MM.1S (cell line): ENCODE measurements at regions not wholly inside any gene's neighbourhood (a gene's known extent, or its start where the extent isn't known, plus 50 kb on each side); places are given as distances from the start of the nearest gene placed in this dataset.
"Not testable (repeated sequence)": the region's sequence is repeated elsewhere in the genome, so short reads cannot be mapped to it uniquely, and the experiment has no call there.

Experiments
- DNase-seq: peaks from one replicate; pipeline ENCODE4 v3.0.0-alpha.2; 2015
- H2AFZ ChIP-seq: fragments of 300-600 bp; sonication (generic); 2 replicates; pipeline ENCODE4 v1.6.0; 2016; ENCODE audit warnings: antibody characterized with exemption, low read length
- H3F3A ChIP-seq: fragments of 300-600 bp; sonication (generic); 2 replicates; pipeline ENCODE4 v1.6.1; 2016; ENCODE audit warnings: mild to moderate bottlenecking, antibody characterized with exemption, low read length, moderate library complexity, mixed read lengths; ENCODE audit not compliant: insufficient read depth
- H3K27ac ChIP-seq: fragments of 300-600 bp; sonication (generic); 2 replicates; pipeline ENCODE4 v1.5.1; 2016; ENCODE audit warnings: mild to moderate bottlenecking, low read length
- H3K27me3 ChIP-seq: fragments of 300-600 bp; sonication (generic); replicated peaks from 2 replicates; pipeline ENCODE4 v1.6.0; 2016; ENCODE audit warnings: low read length; ENCODE audit not compliant: insufficient read depth
- H3K36me3 ChIP-seq: fragments of 300-600 bp; sonication (generic); replicated peaks from 2 replicates; pipeline ENCODE4 v1.6.1; 2016; ENCODE audit warnings: mild to moderate bottlenecking, low read length, mixed read lengths; ENCODE audit not compliant: insufficient read depth
- H3K4me1 ChIP-seq: fragments of 300-600 bp; sonication (generic); 2 replicates; pipeline ENCODE4 v1.6.1; 2016; ENCODE audit warnings: low read length, mixed read lengths
- H3K4me2 ChIP-seq: fragments of 300-600 bp; sonication (generic); 2 replicates; pipeline ENCODE4 v1.6.0; 2016; ENCODE audit warnings: low read depth, low read length
- H3K4me3 ChIP-seq: fragments of 300-600 bp; sonication (generic); 2 replicates; pipeline ENCODE4 v1.5.1; 2016; ENCODE audit warnings: low read length, mixed read lengths
- H3K79me2 ChIP-seq: fragments of 300-600 bp; sonication (generic); 2 replicates; pipeline ENCODE4 v1.6.1; 2016; ENCODE audit warnings: mixed run types, low read length, mixed read lengths
- H3K9ac ChIP-seq: fragments of 300-600 bp; sonication (generic); 2 replicates; pipeline ENCODE4 v1.6.1; 2016; ENCODE audit warnings: low read length, mixed read lengths
- H3K9me2 ChIP-seq: fragments of 300-600 bp; sonication (generic); replicated peaks from 2 replicates; pipeline ENCODE4 v1.6.1; 2016; ENCODE audit warnings: mild to moderate bottlenecking, low read length, mixed read lengths; ENCODE audit not compliant: insufficient read depth
- H3K9me3 ChIP-seq: fragments of 300-600 bp; sonication (generic); replicated peaks from 2 replicates; pipeline ENCODE4 v1.6.1; 2016; ENCODE audit warnings: mild to moderate bottlenecking, low read length, mixed read lengths; ENCODE audit not compliant: insufficient read depth
- H4K20me1 ChIP-seq: fragments of 300-600 bp; sonication (generic); 2 replicates; pipeline ENCODE4 v1.6.1; 2016; ENCODE audit warnings: mild to moderate bottlenecking, low read length, moderate library complexity, mixed read lengths; ENCODE audit not compliant: insufficient read depth
- CTCF ChIP-seq: fragments of 300-600 bp; sonication (generic); IDR thresholded peaks from 2 replicates; pipeline ENCODE4 v1.5.1; 2016; ENCODE audit warnings: antibody characterized with exemption, low read length, mixed read lengths
- EZH2 ChIP-seq: fragments of 300-600 bp; sonication (generic); optimal IDR thresholded peaks from 2 replicates; pipeline ENCODE3; 2017; ENCODE audit warnings: low read depth, mild to moderate bottlenecking, antibody characterized with exemption, low read length, mixed read lengths
- EZH2phosphoT487 ChIP-seq: fragments of 300-600 bp; sonication (generic); IDR thresholded peaks from 2 replicates; pipeline ENCODE4 v1.6.1; 2018; ENCODE audit warnings: antibody characterized with exemption, low read length

DNA sequence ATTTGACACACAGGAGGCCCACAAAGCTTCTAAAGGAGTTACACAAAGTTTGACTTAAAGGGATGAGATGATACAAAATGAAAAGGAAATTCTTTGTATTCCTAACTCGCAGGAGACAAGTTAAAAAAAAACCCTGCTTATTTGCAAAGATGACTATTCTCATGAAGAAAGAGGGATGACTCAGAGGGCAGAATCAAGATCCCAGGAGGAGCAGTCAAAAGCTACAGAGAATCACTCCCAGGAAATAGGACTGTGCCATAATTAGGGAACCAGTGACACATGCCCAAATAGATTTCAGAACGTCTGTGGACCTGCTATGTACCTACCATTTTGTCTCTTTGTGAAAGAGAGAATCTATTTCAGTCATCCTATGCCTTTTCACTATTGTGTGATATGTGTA lies 103.5 kb upstream of the ARRDC3 start:
- no peak for TF ChIP-seq EZH2
- TF ChIP-seq CTCF: no peak
- TF ChIP-seq EZH2phosphoT487: no peak
- Histone ChIP-seq H3K9me3 (no peaks in the 10 kb centered on the region), H4K20me1 (no peaks in the 10 kb centered on the region), H3K79me2 (no peaks in the 10 kb centered on the region), H3K9ac (no peak overlapping the region), H3K4me2 (no peak overlapping the region), H3F3A (no peaks in the 10 kb centered on the region; the same call in 1 of the 2 replicates), H2AFZ (no peak overlapping the region), H3K4me3 (no peak overlapping the region), H3K27ac (no peak overlapping the region), H3K27me3 (no peaks in the 10 kb centered on the region), H3K36me3 (no peaks in the 10 kb centered on the region), H3K9me2 (no peaks in the 10 kb centered on the region), H3K4me1 (no peaks in the 10 kb centered on the region)
- DNase-seq: no peak

DNA sequence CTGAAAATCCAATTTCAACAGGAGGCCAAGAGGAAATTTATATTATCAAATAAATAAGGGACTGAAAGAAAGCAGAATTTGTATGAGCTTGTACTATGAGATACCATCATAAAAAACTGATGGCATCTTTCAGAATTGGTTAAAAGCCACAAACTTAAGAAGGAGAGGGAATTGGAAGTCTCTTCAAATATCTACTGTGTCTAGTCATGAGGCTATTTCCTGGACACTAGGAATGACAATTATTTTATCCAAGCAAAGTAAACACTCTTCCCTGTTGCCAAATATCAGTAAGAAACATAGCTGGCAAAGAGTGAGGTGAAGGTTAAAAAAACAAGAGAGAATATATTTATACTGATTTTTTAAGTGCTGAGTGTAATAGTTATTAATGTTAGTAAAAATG lies 101.5 kb upstream of the ARRDC3 start:
- Histone ChIP-seq H3F3A (no peaks in the 10 kb centered on the region), H3K27ac (no peak overlapping the region), H3K9me2 (no peaks in the 10 kb centered on the region), H3K4me3 (no peak overlapping the region), H3K27me3 (no peaks in the 10 kb centered on the region), H3K9ac (no peak overlapping the region), H3K4me1 (no peaks in the 10 kb centered on the region), H4K20me1 (no peaks in the 10 kb centered on the region), H3K9me3 (no peaks in the 10 kb centered on the region), H3K36me3 (no peaks in the 10 kb centered on the region), H3K4me2 (no peak overlapping the region), H2AFZ (no peak overlapping the region), H3K79me2 (no peaks in the 10 kb centered on the region)
- TF ChIP-seq EZH2phosphoT487 (no peak), CTCF (no peak)
- DNase-seq: no peak

DNA sequence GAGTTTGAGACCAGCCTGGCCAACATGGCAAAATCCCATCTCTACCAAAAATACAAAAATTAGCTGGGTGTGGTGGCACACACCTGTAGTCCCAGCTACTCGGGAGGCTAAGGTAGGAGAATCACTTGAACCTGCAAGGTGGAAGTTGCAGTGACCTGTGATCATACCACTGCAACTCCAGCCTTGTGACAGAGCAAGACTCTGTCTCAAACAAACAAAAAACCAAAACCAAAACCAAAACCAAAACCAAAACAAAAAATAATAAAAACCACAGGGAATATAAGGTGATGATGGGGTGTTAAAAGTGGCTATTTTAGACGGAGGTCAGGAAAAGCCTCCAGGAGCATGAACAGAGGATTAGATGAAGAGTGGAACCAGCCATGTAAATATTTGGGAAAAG lies 96.3 kb upstream of the ARRDC3 start:
- not testable (repeated sequence) for H4K20me1 ChIP-seq, H3K9me3 ChIP-seq, H3K27me3 ChIP-seq, H3K9me2 ChIP-seq, H3K4me1 ChIP-seq, H2AFZ ChIP-seq, H3K27ac ChIP-seq, H3K36me3 ChIP-seq, H3F3A ChIP-seq, H3K9ac ChIP-seq, H3K79me2 ChIP-seq, H3K4me3 ChIP-seq
- H3K4me2 ChIP-seq: peak overlapping the region; percentile 6; the same call in 1 of the 2 replicates
- DNase-seq: peak; percentile 27

GRCh38 chr5:91478096-91478495 lies 95.0 kb upstream of the ARRDC3 start:
- no peak for DNase-seq
- H3F3A ChIP-seq: no peaks in the 10 kb centered on the region
- no peak overlapping the region for H3K4me2 ChIP-seq
- H3K9me3 ChIP-seq: no peaks in the 10 kb centered on the region
- H3K4me1 ChIP-seq: no peaks in the 10 kb centered on the region
- no peak overlapping the region for H3K4me3 ChIP-seq
- H3K27ac ChIP-seq: no peak overlapping the region
- no peaks in the 10 kb centered on the region for H3K9me2 ChIP-seq
- H3K9ac ChIP-seq: no peak overlapping the region
- no peak overlapping the region for H2AFZ ChIP-seq
- no peaks in the 10 kb centered on the region for H3K36me3 ChIP-seq
- H3K79me2 ChIP-seq: no peaks in the 10 kb centered on the region
- H4K20me1 ChIP-seq: no peaks in the 10 kb centered on the region
- no peak for TF ChIP-seq CTCF
- no peak for TF ChIP-seq EZH2
- TF ChIP-seq EZH2phosphoT487: no peak
- no peaks in the 10 kb centered on the region for H3K27me3 ChIP-seq
